ENCODE measurements at regions not wholly inside any gene's neighbourhood (a gene's known extent, or its start where the extent isn't known, plus 50 kb on each side); places are given as distances from the start of the nearest gene placed in this dataset.

- TF ChIP-seq, protein P1, sequence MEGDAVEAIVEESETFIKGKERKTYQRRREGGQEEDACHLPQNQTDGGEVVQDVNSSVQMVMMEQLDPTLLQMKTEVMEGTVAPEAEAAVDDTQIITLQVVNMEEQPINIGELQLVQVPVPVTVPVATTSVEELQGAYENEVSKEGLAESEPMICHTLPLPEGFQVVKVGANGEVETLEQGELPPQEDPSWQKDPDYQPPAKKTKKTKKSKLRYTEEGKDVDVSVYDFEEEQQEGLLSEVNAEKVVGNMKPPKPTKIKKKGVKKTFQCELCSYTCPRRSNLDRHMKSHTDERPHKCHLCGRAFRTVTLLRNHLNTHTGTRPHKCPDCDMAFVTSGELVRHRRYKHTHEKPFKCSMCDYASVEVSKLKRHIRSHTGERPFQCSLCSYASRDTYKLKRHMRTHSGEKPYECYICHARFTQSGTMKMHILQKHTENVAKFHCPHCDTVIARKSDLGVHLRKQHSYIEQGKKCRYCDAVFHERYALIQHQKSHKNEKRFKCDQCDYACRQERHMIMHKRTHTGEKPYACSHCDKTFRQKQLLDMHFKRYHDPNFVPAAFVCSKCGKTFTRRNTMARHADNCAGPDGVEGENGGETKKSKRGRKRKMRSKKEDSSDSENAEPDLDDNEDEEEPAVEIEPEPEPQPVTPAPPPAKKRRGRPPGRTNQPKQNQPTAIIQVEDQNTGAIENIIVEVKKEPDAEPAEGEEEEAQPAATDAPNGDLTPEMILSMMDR (conservative IDR thresholded peaks at IDR 0.05; ENCODE audit: low read length), result no peak
- no peak for TF ChIP-seq EZH2phosphoT487 (IDR thresholded peaks at IDR 0.05; ENCODE audit: borderline replicate concordance, low read depth, low read length)
Observed at GRCh38 chr4:31617667-31618066, 897.5 kb downstream of the PCDH7 start.
